Ramos (cell line): ENCODE measurements at regions not wholly inside any gene's neighbourhood (a gene's known extent, or its start where the extent isn't known, plus 50 kb on each side); places are given as distances from the start of the nearest gene placed in this dataset.

Experiments used
- in situ Hi-C: fragments of 300-500 bp; cut with MboI; formaldehyde crosslinking; loops from one replicate; pipeline ENCODE4 v1.14.3; 2022; ENCODE audit warnings: low sequenced_read_pairs; ENCODE audit not compliant: unreplicated experiment

DNA sequence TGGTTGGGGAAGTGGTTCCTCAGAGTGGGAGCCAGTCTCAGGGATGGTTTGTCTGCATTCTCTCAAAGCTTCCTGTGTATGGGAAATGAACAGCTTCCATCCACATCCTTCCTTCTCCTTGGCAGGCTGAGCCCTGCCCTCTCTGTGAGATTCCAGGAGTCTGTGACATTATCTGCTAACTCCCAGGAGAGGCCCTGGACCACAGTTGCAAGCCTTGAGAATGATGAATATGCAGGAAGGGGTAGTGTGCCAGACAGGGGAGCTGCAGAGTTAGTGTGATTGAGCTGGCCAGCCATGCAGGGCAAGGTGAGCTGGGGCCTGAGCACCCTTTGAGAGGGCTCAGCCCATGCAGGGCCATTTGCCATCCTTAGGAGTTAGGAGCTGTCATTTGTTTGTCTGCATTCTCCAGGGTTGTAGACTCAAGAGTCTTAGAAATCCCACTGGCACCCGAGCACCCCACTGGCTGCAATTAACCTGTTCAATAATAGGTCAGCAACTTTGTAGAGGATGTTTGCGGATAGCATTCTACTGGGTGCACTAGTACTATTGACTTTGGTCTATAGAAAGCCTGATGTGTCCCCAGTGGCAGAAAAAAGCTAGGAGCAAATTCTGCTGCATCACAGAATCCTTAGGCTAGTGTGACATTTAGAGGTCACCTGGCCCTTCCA is 299.0 kb upstream of the CADM1 start:
- in situ Hi-C loops: no loop called here

DNA sequence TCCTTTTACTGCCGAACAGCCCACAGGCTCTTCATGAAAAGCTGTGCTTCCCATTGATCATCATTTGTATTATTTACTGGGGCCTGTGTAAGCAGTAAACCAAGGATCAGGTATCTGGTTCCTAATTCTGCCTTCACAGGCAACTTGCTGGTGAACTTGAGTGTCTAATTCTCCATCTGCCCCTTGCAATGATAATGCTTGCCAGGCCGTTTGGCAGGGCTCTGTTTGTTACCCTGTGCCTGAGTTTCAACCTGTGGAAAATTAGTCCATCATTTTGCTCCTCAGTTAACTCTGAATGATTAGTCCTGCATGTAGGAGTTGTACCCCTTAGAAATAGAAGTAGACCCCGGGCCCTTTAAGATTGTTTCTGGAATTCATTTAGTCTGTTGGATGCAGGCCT is 298.4 kb upstream of the CADM1 start:
- in situ Hi-C loops: no loop called here

DNA sequence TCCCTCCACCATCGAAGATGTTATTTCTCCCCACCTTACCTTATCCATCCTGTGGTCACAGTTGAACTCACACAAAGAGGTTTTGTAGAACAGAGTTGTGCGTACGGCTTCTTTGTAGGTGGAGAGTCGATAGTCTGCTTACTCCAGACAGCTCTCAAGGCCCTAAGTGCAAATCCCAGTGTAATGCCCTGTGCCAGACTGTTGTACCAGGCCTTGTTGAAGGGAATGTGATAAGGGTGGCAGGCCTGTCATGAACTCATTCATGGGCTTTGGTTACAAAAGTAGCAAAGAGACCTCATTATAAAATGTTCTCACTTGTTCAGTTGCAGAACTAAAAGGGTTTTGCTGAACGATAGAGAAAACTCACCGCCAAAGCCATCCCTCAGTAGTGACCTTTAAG is 288.7 kb upstream of the CADM1 start:
- in situ Hi-C loops: no loop called here

DNA sequence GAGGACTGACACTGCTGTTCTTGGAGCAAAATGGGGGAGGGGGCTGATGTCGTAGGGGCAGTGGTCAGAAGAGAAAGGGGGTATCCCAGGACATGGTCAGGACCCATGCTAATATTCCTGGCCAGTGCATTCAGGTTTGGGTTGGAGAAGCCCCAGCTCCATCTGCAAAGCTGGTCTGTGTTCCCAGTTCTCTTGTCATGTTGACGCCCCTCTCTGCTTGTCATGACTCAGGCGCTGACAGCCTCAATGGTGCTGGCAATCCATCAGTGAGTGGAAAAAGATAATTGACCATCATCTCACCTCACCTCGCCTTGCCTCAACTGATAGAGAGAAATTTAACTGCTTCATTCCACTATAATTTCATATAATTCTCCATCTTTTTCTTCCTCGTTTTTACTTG is 283.1 kb upstream of the CADM1 start:
- in situ Hi-C loops: no loop called here

DNA sequence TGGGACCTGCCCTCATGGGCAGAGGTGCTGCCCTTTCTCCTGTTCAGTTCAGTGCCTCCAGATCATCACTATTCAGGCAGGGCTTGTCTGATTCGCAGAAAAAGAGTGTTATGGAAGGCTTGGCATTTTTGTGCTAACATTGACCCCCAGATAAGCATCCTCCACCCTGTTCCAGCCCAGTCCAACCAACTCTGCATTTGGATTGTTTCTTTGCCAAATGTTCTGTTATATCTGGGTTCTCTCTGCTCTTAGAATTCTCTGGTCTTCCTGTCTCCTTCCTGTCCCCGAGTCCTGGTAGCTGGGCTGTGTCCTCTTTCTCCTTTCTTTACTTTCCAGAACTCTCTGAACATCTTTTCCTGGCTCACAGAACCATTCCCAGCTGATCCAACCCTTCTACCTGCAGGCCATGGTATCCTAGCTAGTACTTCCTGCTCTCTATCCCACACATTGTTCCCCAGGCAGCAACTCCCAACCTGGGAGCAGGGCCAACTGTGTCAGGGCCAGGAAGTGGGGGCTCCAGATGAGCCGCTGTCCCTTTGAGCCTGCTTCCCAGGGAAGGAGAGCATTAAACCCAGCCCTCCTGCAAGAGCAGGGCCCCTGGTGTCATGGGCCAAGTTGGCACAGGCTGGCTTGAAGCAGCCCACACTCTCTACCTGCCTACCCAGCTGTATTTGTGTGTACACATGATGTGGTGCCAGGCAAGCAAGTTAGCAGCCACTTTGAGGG is 280.7 kb upstream of the CADM1 start:
- in situ Hi-C loops: no loop called here

DNA sequence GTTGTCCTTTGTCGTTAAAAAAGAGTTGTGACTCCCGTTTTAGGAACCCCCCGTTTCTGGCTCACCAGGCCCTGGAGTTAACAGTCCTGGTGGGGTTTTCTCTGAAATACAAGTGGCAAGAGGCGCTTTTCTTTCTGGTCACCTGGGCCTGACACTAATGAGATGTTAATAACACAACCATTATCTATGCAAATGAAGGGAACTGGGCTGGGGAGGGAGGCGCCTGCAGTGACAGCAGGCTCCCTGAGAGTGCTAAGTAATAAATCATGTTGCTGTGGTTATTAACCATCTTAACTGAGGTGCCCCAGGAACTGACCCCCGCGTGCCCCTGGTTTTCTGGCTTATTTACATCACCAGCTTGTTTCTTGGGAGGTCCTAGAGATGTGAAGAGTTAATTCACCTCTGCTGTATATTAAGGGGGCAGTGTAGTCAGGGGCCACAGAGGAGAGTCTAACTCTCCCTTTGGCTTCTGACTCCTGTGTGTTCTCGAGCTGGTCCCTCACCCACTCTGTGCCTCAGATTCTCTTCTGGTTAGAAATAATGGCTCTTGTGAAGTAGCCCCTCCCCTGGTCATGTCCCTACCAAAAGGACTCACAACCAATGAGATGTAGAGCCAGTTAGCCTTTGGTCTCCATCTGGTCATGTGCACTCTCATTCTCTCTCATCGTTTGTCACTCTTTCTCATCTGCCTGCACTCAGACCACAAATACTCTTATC is 276.6 kb upstream of the CADM1 start:
- in situ Hi-C loops: no loop called here

DNA sequence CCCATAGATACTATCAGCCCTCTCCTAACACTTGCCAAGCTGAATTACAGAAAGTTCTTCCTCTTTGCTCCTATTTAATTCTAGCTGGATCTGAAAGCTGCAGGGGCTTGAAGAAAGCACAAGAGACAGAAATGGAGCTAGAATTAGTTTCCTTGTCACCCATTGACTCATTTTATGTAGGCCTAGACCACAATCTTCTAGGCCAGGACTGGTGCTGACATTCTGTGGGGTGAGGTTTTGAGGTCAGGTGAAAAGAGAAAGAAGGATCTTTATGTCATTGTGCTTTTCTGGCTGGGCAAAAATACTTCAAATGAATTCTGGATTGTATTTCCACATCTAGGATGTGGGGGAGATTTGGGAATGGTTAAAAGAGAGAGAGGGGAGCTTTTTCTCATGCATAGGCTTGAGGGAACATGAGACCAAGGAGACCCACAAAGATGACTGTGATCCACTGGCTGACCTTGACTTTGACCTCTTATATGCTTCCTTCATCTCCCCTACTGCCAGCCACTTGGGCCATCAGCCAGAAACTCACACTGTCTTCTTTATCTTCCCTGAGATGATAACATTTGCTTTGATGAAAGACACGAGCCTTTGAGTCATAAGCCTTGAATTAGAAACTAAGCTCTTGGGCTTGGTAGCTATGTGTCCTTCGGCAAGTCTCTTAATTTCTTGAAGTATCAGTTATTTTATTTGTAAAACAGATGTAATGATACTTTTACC is 274.9 kb upstream of the CADM1 start:
- in situ Hi-C loops: no loop called here

DNA sequence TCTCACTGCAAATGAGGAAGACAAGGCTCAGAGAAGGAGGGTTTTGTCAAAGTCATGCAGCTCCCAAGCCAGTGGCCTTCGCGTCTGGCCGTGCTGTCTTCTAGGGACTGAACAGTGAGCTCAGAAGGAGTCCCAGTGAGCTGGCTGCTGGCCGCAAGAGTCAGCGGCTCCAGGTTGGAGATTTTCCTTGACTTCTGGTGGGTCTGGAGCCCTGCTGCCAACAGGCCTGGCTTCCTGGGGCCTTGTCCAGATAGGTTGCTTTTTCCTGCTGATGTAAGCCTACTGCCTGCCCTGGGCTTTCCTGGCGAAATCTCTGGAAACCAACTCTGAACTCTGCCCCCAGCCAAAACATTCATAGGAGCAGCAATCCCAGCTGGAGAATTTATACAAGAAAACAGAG is 272.7 kb upstream of the CADM1 start:
- in situ Hi-C loops: no loop called here

DNA sequence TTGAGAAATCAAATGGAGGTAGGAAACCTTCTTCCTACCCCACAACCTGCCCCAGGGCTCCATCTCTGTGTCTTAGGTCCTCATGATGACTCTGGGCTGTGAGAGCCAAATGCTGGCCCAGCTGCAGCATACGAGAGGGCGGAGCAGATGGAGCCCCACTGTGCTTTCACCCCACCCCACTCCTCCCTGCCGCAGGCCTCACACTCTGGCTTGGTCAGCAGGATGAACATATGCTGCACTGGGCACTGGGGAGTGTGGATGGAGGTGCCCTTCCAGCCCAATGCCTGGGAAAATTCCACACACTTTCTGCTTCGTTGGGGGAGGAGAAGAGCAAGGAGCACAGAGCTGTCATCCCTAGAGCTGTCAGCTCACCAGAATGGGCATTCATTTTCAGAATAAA is 271.6 kb upstream of the CADM1 start:
- in situ Hi-C loops: no loop called here

DNA sequence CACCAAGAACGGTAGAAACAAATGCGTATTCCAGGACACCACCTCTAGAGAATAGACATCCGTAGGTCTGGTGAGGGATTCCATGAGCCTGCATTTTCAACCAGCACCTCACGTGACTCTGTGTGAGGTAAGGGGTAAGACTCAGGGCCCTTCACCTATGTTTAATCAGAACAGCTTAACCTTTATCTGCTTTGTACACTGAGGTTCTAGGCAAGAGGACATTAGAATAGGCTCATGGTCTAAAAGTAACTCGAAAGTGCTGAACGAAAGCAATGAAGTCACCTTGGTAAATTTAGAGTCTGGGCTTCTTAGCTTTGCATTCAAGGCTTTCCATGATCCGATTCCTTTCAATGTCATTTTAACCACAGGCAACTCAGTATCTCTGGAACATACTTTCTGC is 270.5 kb upstream of the CADM1 start:
- in situ Hi-C loops: no loop called here

DNA sequence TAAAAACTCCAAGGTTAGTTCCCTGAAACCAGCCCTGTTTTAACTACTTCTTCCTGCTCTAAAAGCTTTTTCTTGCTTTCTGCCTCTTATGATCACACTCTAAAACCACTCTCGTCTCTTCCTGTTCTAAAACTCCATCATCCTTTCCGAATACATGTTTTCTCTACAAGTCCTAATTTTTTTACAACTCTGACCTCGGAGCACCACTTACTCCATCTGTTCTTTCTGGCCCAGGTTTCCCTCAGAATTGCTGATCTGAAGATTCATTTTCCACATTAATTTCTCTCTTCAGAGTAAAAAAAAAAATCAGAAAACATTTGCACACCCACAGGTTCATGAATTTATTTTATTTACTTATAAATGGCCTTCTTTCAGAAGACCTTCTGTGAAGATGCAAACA is 265.7 kb upstream of the CADM1 start:
- in situ Hi-C loops: no loop called here

DNA sequence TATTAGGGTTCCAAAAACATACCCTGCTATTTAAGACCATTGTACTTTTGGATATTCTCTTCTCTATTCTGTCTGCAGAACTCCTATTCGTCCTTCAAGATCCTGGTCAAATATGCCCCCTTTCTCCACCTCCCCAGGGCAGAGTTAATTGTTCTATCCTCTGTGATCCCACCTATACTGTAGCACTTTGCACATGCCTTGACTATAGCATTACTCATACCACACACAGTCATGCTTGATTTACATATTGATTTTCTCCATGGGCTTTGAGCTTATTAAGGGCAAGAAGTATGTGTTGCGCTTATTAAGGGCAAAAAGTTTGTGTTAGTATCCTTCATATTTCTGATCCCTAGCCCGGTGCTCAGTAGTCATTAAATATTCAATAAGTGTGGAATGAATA is 263.7 kb upstream of the CADM1 start:
- in situ Hi-C loops: no loop called here

DNA sequence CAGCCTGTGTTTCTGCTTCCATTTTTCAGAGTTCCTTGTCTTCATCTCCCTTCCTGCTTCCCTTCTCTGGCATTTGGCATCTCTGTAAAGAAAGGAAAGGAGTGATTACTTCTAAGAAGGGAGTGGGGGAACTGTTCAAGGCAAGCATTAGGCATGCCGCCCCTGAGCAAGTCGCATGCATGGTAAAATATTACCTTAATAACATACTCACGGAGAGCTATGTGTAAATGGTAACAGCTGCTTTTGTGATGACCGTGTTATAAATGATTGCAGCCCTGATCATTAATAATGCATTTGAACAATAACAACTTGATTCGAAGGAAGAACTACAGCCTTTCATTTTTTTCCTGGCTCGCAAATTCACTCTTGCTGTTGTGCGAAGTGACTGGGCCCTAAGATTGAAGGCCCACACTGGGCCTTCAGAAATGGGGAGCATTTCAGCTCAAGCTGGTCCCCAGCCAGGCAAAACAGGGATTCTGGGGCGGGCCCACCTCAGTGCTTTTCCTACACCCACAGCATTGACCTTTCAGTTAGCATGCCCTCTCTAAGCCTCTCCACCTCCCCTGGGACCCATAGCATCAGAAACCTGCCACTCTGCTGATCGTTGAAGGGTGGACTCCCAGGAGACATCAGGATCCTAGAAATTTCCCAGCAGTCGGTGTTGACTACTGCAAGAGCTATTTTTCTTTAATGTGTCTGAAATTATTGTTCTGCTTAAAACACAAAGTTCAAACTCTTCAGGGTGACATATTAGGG is 263.0 kb upstream of the CADM1 start:
- in situ Hi-C loops: no loop called here

DNA sequence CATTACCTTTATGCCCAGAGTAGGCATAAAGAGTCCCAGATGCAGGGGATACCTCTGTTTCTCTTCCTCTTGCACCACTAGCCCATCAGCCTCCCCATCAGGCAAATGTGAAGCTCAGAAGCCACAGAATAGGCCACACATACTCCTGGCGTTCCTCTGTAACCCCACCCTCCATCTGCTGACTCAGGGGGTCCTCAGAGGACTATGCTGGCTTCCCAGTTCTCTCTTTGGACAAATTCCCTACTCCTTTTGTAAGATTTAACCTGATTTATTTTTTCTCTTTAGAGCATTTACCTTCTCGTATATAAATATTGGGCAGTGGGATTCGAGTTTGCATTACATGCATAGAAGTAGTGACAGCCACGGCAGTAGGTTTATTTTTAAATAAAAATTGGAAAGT is 262.3 kb upstream of the CADM1 start:
- in situ Hi-C loops: no loop called here

DNA sequence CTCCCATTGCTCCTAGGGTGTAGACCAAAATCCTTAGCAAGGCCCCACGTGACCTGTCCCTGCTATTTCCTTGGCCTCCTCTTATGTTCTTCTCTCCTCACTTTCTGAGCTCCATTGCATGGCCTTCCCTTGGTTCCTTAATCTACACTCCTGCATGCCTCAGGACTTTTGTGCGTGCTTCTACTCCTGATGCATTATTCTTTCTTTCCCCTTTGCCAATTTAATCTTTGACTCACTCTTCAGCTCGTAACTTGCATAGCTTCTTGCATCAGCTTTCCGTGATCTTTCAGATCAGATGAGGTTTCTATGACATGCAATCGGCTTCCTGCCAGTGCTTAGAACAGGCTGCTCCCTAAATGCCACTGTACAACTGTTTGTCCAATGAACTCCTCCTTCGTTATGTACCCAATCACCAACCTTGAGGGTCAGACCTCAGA is 261.6 kb upstream of the CADM1 start:
- in situ Hi-C loops: no loop called here

DNA sequence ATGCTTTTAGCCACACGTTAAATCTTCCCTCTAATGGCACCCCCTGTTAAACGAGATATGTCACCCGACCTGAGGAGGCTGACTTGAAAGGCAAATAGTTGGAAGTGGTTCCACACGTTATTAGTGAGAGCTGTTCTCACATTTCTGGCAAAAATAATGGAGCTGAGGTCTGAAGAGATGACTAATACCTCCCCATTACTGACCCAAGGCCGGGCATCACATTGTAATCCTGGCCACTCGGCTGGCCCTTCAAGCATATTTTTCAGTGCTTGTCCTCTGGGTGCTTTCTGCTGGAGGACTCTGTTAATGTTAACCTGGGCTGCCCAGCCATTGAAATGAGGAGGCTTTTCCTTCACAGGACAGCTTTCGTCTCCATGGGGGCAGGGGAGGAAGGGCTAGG is 260.0 kb upstream of the CADM1 start:
- in situ Hi-C loops: no loop called here

DNA sequence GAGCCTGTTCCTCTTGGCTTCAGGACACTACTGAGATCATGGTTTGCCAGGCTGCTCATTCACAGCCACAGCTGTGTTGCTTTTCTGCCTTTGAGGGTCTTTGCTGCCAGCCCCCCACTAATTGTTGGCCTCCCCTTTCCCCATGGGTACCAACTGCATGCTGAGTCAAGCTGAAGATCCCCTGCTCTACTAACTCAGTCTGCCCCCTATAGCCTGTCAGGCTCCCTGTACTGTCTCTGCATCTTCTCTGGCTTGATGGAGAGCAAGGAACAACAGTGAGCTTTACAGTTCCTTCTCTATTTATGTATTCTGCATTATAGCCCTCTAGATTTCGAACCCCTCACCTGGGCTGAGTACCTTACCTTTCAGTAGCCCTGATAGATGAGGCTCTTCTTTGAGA is 257.6 kb upstream of the CADM1 start:
- in situ Hi-C loops: no loop called here

DNA sequence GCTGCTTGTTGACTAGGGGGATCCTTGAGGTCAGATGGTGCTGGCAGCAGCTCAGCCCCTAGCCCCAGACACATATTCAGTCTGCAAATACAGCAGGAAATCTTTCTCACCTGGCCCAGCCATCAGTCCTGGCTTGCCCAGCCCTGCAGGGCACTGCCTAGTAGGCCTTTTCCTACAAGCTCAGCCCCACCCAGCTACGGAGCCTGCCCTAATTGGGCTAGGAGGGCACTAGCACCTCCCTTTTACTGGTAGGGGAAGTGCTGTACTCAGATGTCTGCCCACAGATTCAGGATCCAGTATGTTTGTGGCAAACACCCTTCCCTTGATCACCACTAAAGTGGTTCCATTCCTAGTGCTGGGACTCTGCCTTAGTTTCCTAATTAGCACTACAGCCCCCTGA is 257.1 kb upstream of the CADM1 start:
- in situ Hi-C loops: no loop called here

DNA sequence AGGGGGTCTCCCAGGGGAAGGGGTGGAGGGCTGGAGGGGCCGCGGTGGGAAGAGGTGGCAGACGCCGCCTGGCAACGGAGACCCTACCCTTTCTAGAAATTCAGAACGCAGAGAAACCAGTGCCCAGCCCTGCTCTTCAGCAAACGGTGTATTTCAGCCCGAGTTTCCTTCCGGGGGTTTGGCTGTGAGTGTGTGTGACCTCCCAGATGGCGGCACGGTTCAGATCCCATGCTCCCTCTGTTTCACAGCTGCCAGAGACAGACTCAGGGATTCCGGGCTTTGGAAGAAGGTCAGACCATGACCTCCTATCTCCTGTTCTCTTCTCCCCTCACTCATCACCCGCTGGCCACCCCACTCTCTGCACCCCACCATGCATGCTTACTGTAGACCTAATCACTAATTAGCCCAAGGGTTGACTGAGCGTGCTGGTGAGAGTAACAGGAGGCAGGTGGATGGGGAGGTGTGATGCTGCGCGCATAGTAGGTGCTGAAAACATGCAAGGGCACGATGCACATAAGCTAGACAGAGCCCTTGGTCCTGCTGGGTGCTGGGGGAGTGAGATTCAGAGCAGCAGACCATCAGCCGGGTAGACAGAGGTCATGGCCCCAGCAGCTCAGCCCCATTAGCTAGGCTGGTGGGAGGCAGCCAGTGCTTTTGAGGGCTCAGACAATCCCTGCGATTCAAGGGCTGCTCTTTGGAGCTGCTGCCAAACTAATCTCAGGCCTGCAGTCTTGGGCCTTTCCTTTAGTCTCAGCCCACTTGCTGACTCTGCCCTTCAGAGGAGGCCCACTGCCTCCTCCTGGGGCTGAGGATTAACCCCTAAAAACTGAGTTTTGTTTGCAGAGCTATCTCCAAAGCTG is 256.5 kb upstream of the CADM1 start:
- in situ Hi-C loops: no loop called here
